Esophagus squamous epithelium (tissue), 4 donors: ENCODE measurements at regions not wholly inside any gene's neighbourhood (a gene's known extent, or its start where the extent isn't known, plus 50 kb on each side); places are given as distances from the start of the nearest gene placed in this dataset.

Source experiments
- CTCF ChIP-seq, 6 experiments: fragments of 450-650 bp in 4 of 6; fragments of 200-600 bp in 2 of 6; sonication (generic) in 2 of 6; IDR thresholded peaks; one replicate each; pipeline ENCODE4 v1.5.1; 2016 to 2019; ENCODE audit warnings: antibody characterized with exemption in 6 of 6, mild to moderate bottlenecking in 4 of 6, moderate library complexity in 4 of 6
- POLR2A ChIP-seq, 4 donors: fragments of 450-650 bp; IDR thresholded peaks; one replicate each; pipeline ENCODE4 v1.6.1; 2017; ENCODE audit warnings: antibody characterized with exemption in 4 of 4, mild to moderate bottlenecking in 4 of 4, moderate library complexity in 3 of 4

GRCh38 chr18:29912351-29912750, 1130.2 kb downstream of the DSC3 start:
- TF ChIP-seq CTCF (IDR thresholded peaks at IDR 0.05) (no peak), POLR2A (IDR thresholded peaks at IDR 0.05) (no peak)
